ENCODE measurements at regions not wholly inside any gene's neighbourhood (a gene's known extent, or its start where the extent isn't known, plus 50 kb on each side); places are given as distances from the start of the nearest gene placed in this dataset.

- Histone ChIP-seq H3K36me3 (ENCODE audit: control insufficient read depth in 2 of 2, insufficient read depth in 2 of 2, low read length in 1 of 2) (no peaks in the 10 kb centered on the region), H3K4me2 (ENCODE audit: control insufficient read depth, insufficient read depth) (no peak overlapping the region), H3K27me3 (replicated peaks in 1 of 2; ENCODE audit: control insufficient read depth in 2 of 2, insufficient read depth in 2 of 2, low read length in 1 of 2) (no peaks in the 10 kb centered on the region), H3K27ac (ENCODE audit: control insufficient read depth, insufficient read depth) (no peak overlapping the region), H3K9ac (ENCODE audit: control insufficient read depth, insufficient read depth, low read length) (no peak overlapping the region), H2AFZ (ENCODE audit: control insufficient read depth, low read depth, low read length) (peak overlapping the region; percentile 7; the same call in 1 of the 2 replicates), H3K4me1 (ENCODE audit: control insufficient read depth, insufficient read depth, low read length) (no peaks in the 10 kb centered on the region), H3K79me2 (ENCODE audit: control insufficient read depth, insufficient read depth, low read length) (no peaks in the 10 kb centered on the region), H3K9me3 (replicated peaks; ENCODE audit: control insufficient read depth, insufficient read depth, low read length) (no peaks in the 10 kb centered on the region), H3K4me3 (no peak overlapping the region), H4K20me1 (ENCODE audit: control insufficient read depth, insufficient read depth) (no peaks in the 10 kb centered on the region)
- intact Hi-C loops (cut with micrococcal nuclease; ENCODE audit: unreplicated experiment) (no loop called here), in situ Hi-C loops (cut with MboI) (no loop called here)
- ATAC-seq (no peak), FAIRE-seq (no peak), DNase-seq (ENCODE audit: low read depth, low spot score) (no peak)
- TF ChIP-seq TCF12 (IDR thresholded peaks at IDR 0.05; ENCODE audit: low read depth, low read length) = no peak
- no peak for TF ChIP-seq PAX8 (IDR thresholded peaks at IDR 0.05)
- TF ChIP-seq, protein P1, sequence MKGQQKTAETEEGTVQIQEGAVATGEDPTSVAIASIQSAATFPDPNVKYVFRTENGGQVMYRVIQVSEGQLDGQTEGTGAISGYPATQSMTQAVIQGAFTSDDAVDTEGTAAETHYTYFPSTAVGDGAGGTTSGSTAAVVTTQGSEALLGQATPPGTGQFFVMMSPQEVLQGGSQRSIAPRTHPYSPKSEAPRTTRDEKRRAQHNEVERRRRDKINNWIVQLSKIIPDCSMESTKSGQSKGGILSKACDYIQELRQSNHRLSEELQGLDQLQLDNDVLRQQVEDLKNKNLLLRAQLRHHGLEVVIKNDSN (IDR thresholded peaks at IDR 0.05; ENCODE audit: borderline replicate concordance, extremely low read length, insufficient read depth, low read depth, low read length) = no peak
- no peak for TF ChIP-seq SMARCA5 (IDR thresholded peaks at IDR 0.05)
- no peak for TF ChIP-seq PBX3 (IDR thresholded peaks at IDR 0.05; ENCODE audit: insufficient replicate concordance, low read depth, low read length)
- TF ChIP-seq CBX3 (IDR thresholded peaks at IDR 0.05; ENCODE audit: borderline replicate concordance, low read depth) = no peak
- no peak for TF ChIP-seq ETV6 (conservative IDR thresholded peaks at IDR 0.05 in 1 of 2, IDR thresholded peaks at IDR 0.05 in 1 of 2; ENCODE audit: borderline replicate concordance in 1 of 2, low read depth in 1 of 2)
- no TSS peak for BruUV-seq (replicated peaks)
- ChIA-PET RAD21 (ENCODE audit: unreplicated experiment) (no interaction called here), POLR2A (no interaction called here), SMC1A (ENCODE audit: uncharacterized antibody, unreplicated experiment) (interaction anchor here (1.2 kb wide), 1 partner anchor 23 kb away, joined by 3 read pairs; no protein-coding TSS in a partner anchor), CTCF (no interaction called here)
- WGBS (ENCODE audit: insufficient coverage, insufficient replicate concordance, low lambda C conversion rate, missing lambda C conversion rate) = 64% methylated on average over 6 of the region's 6 CpGs
These were observed 510.1 kb downstream of the NR2F1-AS1 start for GRCh38 chr5:93070938-93071337.

Measured in GM12878 (cell line).